ENCODE measurements at regions not wholly inside any gene's neighbourhood (a gene's known extent, or its start where the extent isn't known, plus 50 kb on each side); places are given as distances from the start of the nearest gene placed in this dataset.
"Not testable (repeated sequence)": the region's sequence is repeated elsewhere in the genome, so short reads cannot be mapped to it uniquely, and the experiment has no call there.

GRCh38 chr10:114872519-114873087 lies 51.0 kb downstream of the FHIP2A start:
- Histone ChIP-seq H2AFZ (ENCODE audit: low read length, unreplicated experiment) (no peak overlapping the region), H3K27me3 (ENCODE audit: insufficient read depth, low read length) (no peaks in the 10 kb centered on the region), H3K4me1 (ENCODE audit: control insufficient read depth, insufficient read depth, low read length, unreplicated experiment) (peaks cover 36% of the 10 kb centered on the region), H3K79me2 (ENCODE audit: control insufficient read depth, insufficient read depth, low read length, unreplicated experiment) (no peaks in the 10 kb centered on the region), H3K36me3 (ENCODE audit: insufficient read depth, low read length) (no peaks in the 10 kb centered on the region), H3K4me3 (ENCODE audit: low read depth, low read length) (no peak overlapping the region), H3K27ac (ENCODE audit: low read depth, low read length) (no peak overlapping the region)

- H2AFZ ChIP-seq (ENCODE audit: low read length, unreplicated experiment): peak overlapping the region; percentile 74
- H3K27ac ChIP-seq (ENCODE audit: low read depth, low read length): peak overlapping the region; percentile 20
- H3K36me3 ChIP-seq (ENCODE audit: insufficient read depth, low read length): no peaks in the 10 kb centered on the region
- H3K27me3 ChIP-seq (ENCODE audit: insufficient read depth, low read length): no peaks in the 10 kb centered on the region
- H3K4me3 ChIP-seq (ENCODE audit: low read depth, low read length): no peak overlapping the region
- peaks cover 22% of the 10 kb centered on the region for H3K4me1 ChIP-seq (ENCODE audit: control insufficient read depth, insufficient read depth, low read length, unreplicated experiment)
- H3K79me2 ChIP-seq (ENCODE audit: control insufficient read depth, insufficient read depth, low read length, unreplicated experiment): no peaks in the 10 kb centered on the region
These were observed 53.3 kb downstream of the FHIP2A start for GRCh38 chr10:114874827-114875411.

- not testable (repeated sequence) for H3K4me3 ChIP-seq (ENCODE audit: low read depth, low read length); H3K36me3 ChIP-seq (ENCODE audit: insufficient read depth, low read length); H3K27ac ChIP-seq (ENCODE audit: low read depth, low read length); H3K79me2 ChIP-seq (ENCODE audit: control insufficient read depth, insufficient read depth, low read length, unreplicated experiment); H2AFZ ChIP-seq (ENCODE audit: low read length, unreplicated experiment); H3K27me3 ChIP-seq (ENCODE audit: insufficient read depth, low read length)
- H3K4me1 ChIP-seq (ENCODE audit: control insufficient read depth, insufficient read depth, low read length, unreplicated experiment): peaks cover 15% of the 10 kb centered on the region
These were observed 54.1 kb downstream of the FHIP2A start for GRCh38 chr10:114875590-114876081.

- H2AFZ ChIP-seq (ENCODE audit: low read length, unreplicated experiment): no peak overlapping the region
- H3K4me3 ChIP-seq (ENCODE audit: low read depth, low read length): no peak overlapping the region
- no peaks in the 10 kb centered on the region for H3K79me2 ChIP-seq (ENCODE audit: control insufficient read depth, insufficient read depth, low read length, unreplicated experiment)
- H3K27me3 ChIP-seq (ENCODE audit: insufficient read depth, low read length): no peaks in the 10 kb centered on the region
- H3K4me1 ChIP-seq (ENCODE audit: control insufficient read depth, insufficient read depth, low read length, unreplicated experiment): peaks cover 13% of the 10 kb centered on the region
- no peaks in the 10 kb centered on the region for H3K36me3 ChIP-seq (ENCODE audit: insufficient read depth, low read length)
- peak overlapping the region; percentile 44 for H3K27ac ChIP-seq (ENCODE audit: low read depth, low read length)
These were observed 54.6 kb downstream of the FHIP2A start for GRCh38 chr10:114876169-114876568.

- Histone ChIP-seq H3K36me3 (ENCODE audit: insufficient read depth, low read length) (no peaks in the 10 kb centered on the region), H3K27me3 (ENCODE audit: insufficient read depth, low read length) (no peaks in the 10 kb centered on the region), H3K27ac (ENCODE audit: low read depth, low read length) (peak overlapping the region; percentile 44), H3K4me1 (ENCODE audit: control insufficient read depth, insufficient read depth, low read length, unreplicated experiment) (peaks cover 13% of the 10 kb centered on the region), H3K79me2 (ENCODE audit: control insufficient read depth, insufficient read depth, low read length, unreplicated experiment) (no peaks in the 10 kb centered on the region), H3K4me3 (ENCODE audit: low read depth, low read length) (no peak overlapping the region), H2AFZ (ENCODE audit: low read length, unreplicated experiment) (peak overlapping the region; percentile 11)
These were observed 55.2 kb downstream of the FHIP2A start for GRCh38 chr10:114876602-114877300.

GRCh38 chr10:114877301-114877644 lies 55.7 kb downstream of the FHIP2A start:
- Histone ChIP-seq H3K27me3 (ENCODE audit: insufficient read depth, low read length) (no peaks in the 10 kb centered on the region), H3K79me2 (ENCODE audit: control insufficient read depth, insufficient read depth, low read length, unreplicated experiment) (no peaks in the 10 kb centered on the region), H3K4me1 (ENCODE audit: control insufficient read depth, insufficient read depth, low read length, unreplicated experiment) (peaks cover 13% of the 10 kb centered on the region), H2AFZ (ENCODE audit: low read length, unreplicated experiment) (no peak overlapping the region), H3K27ac (ENCODE audit: low read depth, low read length) (no peak overlapping the region), H3K36me3 (ENCODE audit: insufficient read depth, low read length) (no peaks in the 10 kb centered on the region), H3K4me3 (ENCODE audit: low read depth, low read length) (no peak overlapping the region)

- H2AFZ ChIP-seq (ENCODE audit: low read length, unreplicated experiment): no peak overlapping the region
- H3K4me3 ChIP-seq (ENCODE audit: low read depth, low read length): no peak overlapping the region
- no peak overlapping the region for H3K27ac ChIP-seq (ENCODE audit: low read depth, low read length)
- H3K36me3 ChIP-seq (ENCODE audit: insufficient read depth, low read length): no peaks in the 10 kb centered on the region
- peaks cover 13% of the 10 kb centered on the region for H3K4me1 ChIP-seq (ENCODE audit: control insufficient read depth, insufficient read depth, low read length, unreplicated experiment)
- no peaks in the 10 kb centered on the region for H3K27me3 ChIP-seq (ENCODE audit: insufficient read depth, low read length)
- H3K79me2 ChIP-seq (ENCODE audit: control insufficient read depth, insufficient read depth, low read length, unreplicated experiment): no peaks in the 10 kb centered on the region
These were observed 57.5 kb downstream of the FHIP2A start for GRCh38 chr10:114879093-114879492.

GRCh38 chr10:114879541-114880158 lies 58.1 kb downstream of the FHIP2A start:
- H3K27me3 ChIP-seq (ENCODE audit: insufficient read depth, low read length): no peaks in the 10 kb centered on the region
- H3K4me3 ChIP-seq (ENCODE audit: low read depth, low read length): no peak overlapping the region
- H3K36me3 ChIP-seq (ENCODE audit: insufficient read depth, low read length): no peaks in the 10 kb centered on the region
- H3K79me2 ChIP-seq (ENCODE audit: control insufficient read depth, insufficient read depth, low read length, unreplicated experiment): no peaks in the 10 kb centered on the region
- no peak overlapping the region for H3K27ac ChIP-seq (ENCODE audit: low read depth, low read length)
- H3K4me1 ChIP-seq (ENCODE audit: control insufficient read depth, insufficient read depth, low read length, unreplicated experiment): peaks cover 13% of the 10 kb centered on the region
- H2AFZ ChIP-seq (ENCODE audit: low read length, unreplicated experiment): no peak overlapping the region

GRCh38 chr10:114881417-114881816 lies 56.6 kb upstream of the TRUB1 start:
- H2AFZ ChIP-seq (ENCODE audit: low read length, unreplicated experiment): no peak overlapping the region
- no peak overlapping the region for H3K27ac ChIP-seq (ENCODE audit: low read depth, low read length)

GRCh38 chr10:114881901-114882300 lies 56.1 kb upstream of the TRUB1 start:
- H3K4me3 ChIP-seq (ENCODE audit: low read depth, low read length): no peak overlapping the region
- peaks cover 6% of the 10 kb centered on the region for H3K4me1 ChIP-seq (ENCODE audit: control insufficient read depth, insufficient read depth, low read length, unreplicated experiment)
- H2AFZ ChIP-seq (ENCODE audit: low read length, unreplicated experiment): no peak overlapping the region
- no peaks in the 10 kb centered on the region for H3K79me2 ChIP-seq (ENCODE audit: control insufficient read depth, insufficient read depth, low read length, unreplicated experiment)
- H3K36me3 ChIP-seq (ENCODE audit: insufficient read depth, low read length): no peaks in the 10 kb centered on the region
- H3K27me3 ChIP-seq (ENCODE audit: insufficient read depth, low read length): no peaks in the 10 kb centered on the region
- no peak overlapping the region for H3K27ac ChIP-seq (ENCODE audit: low read depth, low read length)

More at GRCh38 chr10:114881417-114881816, 56.6 kb upstream of the TRUB1 start:
- Histone ChIP-seq H3K27me3 (ENCODE audit: insufficient read depth, low read length) (no peaks in the 10 kb centered on the region), H3K79me2 (ENCODE audit: control insufficient read depth, insufficient read depth, low read length, unreplicated experiment) (no peaks in the 10 kb centered on the region), H3K36me3 (ENCODE audit: insufficient read depth, low read length) (no peaks in the 10 kb centered on the region), H3K4me3 (ENCODE audit: low read depth, low read length) (no peak overlapping the region), H3K4me1 (ENCODE audit: control insufficient read depth, insufficient read depth, low read length, unreplicated experiment) (peaks cover 11% of the 10 kb centered on the region)

Data from ACC112 (cell line).